Uterus (tissue), 2 donors: ENCODE measurements at regions not wholly inside any gene's neighbourhood (a gene's known extent, or its start where the extent isn't known, plus 50 kb on each side); places are given as distances from the start of the nearest gene placed in this dataset.

Experiments
- POLR2A ChIP-seq, 2 donors: fragments of 450-650 bp; IDR thresholded peaks; one replicate each; pipeline ENCODE4 v1.6.1; 2016; ENCODE audit warnings: antibody characterized with exemption in 2 of 2, mild to moderate bottlenecking in 1 of 2, moderate library complexity in 1 of 2
- TF ChIP-seq, protein P1 (sequence below), 4 experiments: fragments of 200-600 bp in 2 of 4; fragments of 450-650 bp in 2 of 4; sonication (generic) in 2 of 4; IDR thresholded peaks; one replicate each; pipeline ENCODE4 v1.5.1; 2016 to 2019; ENCODE audit warnings: antibody characterized with exemption in 4 of 4, mild to moderate bottlenecking in 2 of 4, moderate library complexity in 1 of 4

GRCh38 chr6:165060720-165061119 is 248.7 kb downstream of the C6orf118 start:
- TF ChIP-seq, protein P1, sequence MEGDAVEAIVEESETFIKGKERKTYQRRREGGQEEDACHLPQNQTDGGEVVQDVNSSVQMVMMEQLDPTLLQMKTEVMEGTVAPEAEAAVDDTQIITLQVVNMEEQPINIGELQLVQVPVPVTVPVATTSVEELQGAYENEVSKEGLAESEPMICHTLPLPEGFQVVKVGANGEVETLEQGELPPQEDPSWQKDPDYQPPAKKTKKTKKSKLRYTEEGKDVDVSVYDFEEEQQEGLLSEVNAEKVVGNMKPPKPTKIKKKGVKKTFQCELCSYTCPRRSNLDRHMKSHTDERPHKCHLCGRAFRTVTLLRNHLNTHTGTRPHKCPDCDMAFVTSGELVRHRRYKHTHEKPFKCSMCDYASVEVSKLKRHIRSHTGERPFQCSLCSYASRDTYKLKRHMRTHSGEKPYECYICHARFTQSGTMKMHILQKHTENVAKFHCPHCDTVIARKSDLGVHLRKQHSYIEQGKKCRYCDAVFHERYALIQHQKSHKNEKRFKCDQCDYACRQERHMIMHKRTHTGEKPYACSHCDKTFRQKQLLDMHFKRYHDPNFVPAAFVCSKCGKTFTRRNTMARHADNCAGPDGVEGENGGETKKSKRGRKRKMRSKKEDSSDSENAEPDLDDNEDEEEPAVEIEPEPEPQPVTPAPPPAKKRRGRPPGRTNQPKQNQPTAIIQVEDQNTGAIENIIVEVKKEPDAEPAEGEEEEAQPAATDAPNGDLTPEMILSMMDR (IDR thresholded peaks at IDR 0.05), result no peak
- no peak for TF ChIP-seq POLR2A (IDR thresholded peaks at IDR 0.05)
